ENCODE measurements at regions not wholly inside any gene's neighbourhood (a gene's known extent, or its start where the extent isn't known, plus 50 kb on each side); places are given as distances from the start of the nearest gene placed in this dataset.

- Histone ChIP-seq H2BK120ac (ENCODE audit: low read depth, low read length) (no peak overlapping the region), H3K4ac (ENCODE audit: low read depth, low read length) (no peak overlapping the region), H3K4me3 (ENCODE audit: low read length) (no peak overlapping the region), H3K56ac (ENCODE audit: low read length) (no peak overlapping the region), H2AK5ac (ENCODE audit: low read length) (no peak overlapping the region), H4K5ac (ENCODE audit: low read length) (no peak overlapping the region), H3K36me3 (ENCODE audit: control insufficient read depth, insufficient read depth, low read length) (no peaks in the 10 kb centered on the region), H3K23ac (ENCODE audit: low read length) (no peak overlapping the region), H2BK5ac (ENCODE audit: low read length) (no peak overlapping the region), H4K8ac (ENCODE audit: low read depth, low read length) (no peak overlapping the region), H3K4me2 (ENCODE audit: low read length) (no peak overlapping the region), H3K18ac (ENCODE audit: low read length) (no peak overlapping the region), H3K79me1 (ENCODE audit: low read length) (peaks cover 1% of the 10 kb centered on the region), H3K27ac (ENCODE audit: low read depth, low read length) (no peak overlapping the region), H3K27me3 (ENCODE audit: insufficient read depth, low read length, poor library complexity) (no peaks in the 10 kb centered on the region), H2BK15ac (replicated peaks; ENCODE audit: low read depth) (no peak overlapping the region), H3K9ac (ENCODE audit: low read length) (no peak overlapping the region), H3K4me1 (ENCODE audit: control insufficient read depth, low read depth, low read length) (peaks cover 9% of the 10 kb centered on the region), H3K79me2 (ENCODE audit: control insufficient read depth, insufficient read depth, low read length) (no peaks in the 10 kb centered on the region)
- WGBS (ENCODE audit: extremely low coverage, insufficient coverage, low lambda C conversion rate), result no CpG with 5 or more reads among the region's 6 CpGs
- no peak for DNase-seq
These were observed 250.2 kb upstream of the CIBAR2 start for GRCh38 chr16:85362443-85362842.

- Histone ChIP-seq H2BK120ac (ENCODE audit: low read depth, low read length) (no peak overlapping the region), H3K27ac (ENCODE audit: low read depth, low read length) (no peak overlapping the region)
These were observed 249.7 kb upstream of the GSE1 start for GRCh38 chr16:85363427-85363826.

GRCh38 chr16:85363881-85364280 is 249.2 kb upstream of the GSE1 start:
- H3K79me1 ChIP-seq (ENCODE audit: low read length), result peaks cover 1% of the 10 kb centered on the region

More at GRCh38 chr16:85363427-85363826, 249.7 kb upstream of the GSE1 start:
- H3K9ac ChIP-seq (ENCODE audit: low read length), result no peak overlapping the region
- peaks cover 1% of the 10 kb centered on the region for H3K79me1 ChIP-seq (ENCODE audit: low read length)
- no peak overlapping the region for H2BK15ac ChIP-seq (replicated peaks; ENCODE audit: low read depth)
- no peaks in the 10 kb centered on the region for H3K27me3 ChIP-seq (ENCODE audit: insufficient read depth, low read length, poor library complexity)
- DNase-seq, result no peak
- H3K23ac ChIP-seq (ENCODE audit: low read length), result no peak overlapping the region
- no peak overlapping the region for H2BK5ac ChIP-seq (ENCODE audit: low read length)
- no peak overlapping the region for H3K4ac ChIP-seq (ENCODE audit: low read depth, low read length)
- H4K8ac ChIP-seq (ENCODE audit: low read depth, low read length), result no peak overlapping the region
- no peak overlapping the region for H3K4me3 ChIP-seq (ENCODE audit: low read length)
- H2AK5ac ChIP-seq (ENCODE audit: low read length), result no peak overlapping the region
- H3K36me3 ChIP-seq (ENCODE audit: control insufficient read depth, insufficient read depth, low read length), result no peaks in the 10 kb centered on the region
- no CpG with 5 or more reads among the region's 5 CpGs for WGBS (ENCODE audit: extremely low coverage, insufficient coverage, low lambda C conversion rate)
- H3K56ac ChIP-seq (ENCODE audit: low read length), result no peak overlapping the region
- H3K4me2 ChIP-seq (ENCODE audit: low read length), result no peak overlapping the region
- peaks cover 9% of the 10 kb centered on the region for H3K4me1 ChIP-seq (ENCODE audit: control insufficient read depth, low read depth, low read length)
- no peaks in the 10 kb centered on the region for H3K79me2 ChIP-seq (ENCODE audit: control insufficient read depth, insufficient read depth, low read length)
- H3K18ac ChIP-seq (ENCODE audit: low read length), result no peak overlapping the region
- no peak overlapping the region for H4K5ac ChIP-seq (ENCODE audit: low read length)

GRCh38 chr16:85364323-85365040 is 248.6 kb upstream of the GSE1 start:
- no CpG with 5 or more reads among the region's 21 CpGs for WGBS (ENCODE audit: extremely low coverage, insufficient coverage, low lambda C conversion rate)

More at GRCh38 chr16:85363881-85364280, 249.2 kb upstream of the GSE1 start:
- Histone ChIP-seq H3K4me3 (ENCODE audit: low read length) (no peak overlapping the region), H2BK15ac (replicated peaks; ENCODE audit: low read depth) (no peak overlapping the region), H3K4ac (ENCODE audit: low read depth, low read length) (no peak overlapping the region), H3K79me2 (ENCODE audit: control insufficient read depth, insufficient read depth, low read length) (no peaks in the 10 kb centered on the region), H3K9ac (ENCODE audit: low read length) (no peak overlapping the region), H3K27ac (ENCODE audit: low read depth, low read length) (no peak overlapping the region), H3K18ac (ENCODE audit: low read length) (no peak overlapping the region), H3K36me3 (ENCODE audit: control insufficient read depth, insufficient read depth, low read length) (no peaks in the 10 kb centered on the region), H2BK5ac (ENCODE audit: low read length) (no peak overlapping the region), H2BK120ac (ENCODE audit: low read depth, low read length) (no peak overlapping the region), H3K27me3 (ENCODE audit: insufficient read depth, low read length, poor library complexity) (no peaks in the 10 kb centered on the region), H2AK5ac (ENCODE audit: low read length) (no peak overlapping the region), H3K56ac (ENCODE audit: low read length) (no peak overlapping the region), H4K8ac (ENCODE audit: low read depth, low read length) (no peak overlapping the region), H3K4me2 (ENCODE audit: low read length) (no peak overlapping the region), H4K5ac (ENCODE audit: low read length) (no peak overlapping the region), H3K23ac (ENCODE audit: low read length) (no peak overlapping the region), H3K4me1 (ENCODE audit: control insufficient read depth, low read depth, low read length) (peaks cover 9% of the 10 kb centered on the region)
- no peak for DNase-seq
- no CpG with 5 or more reads among the region's 10 CpGs for WGBS (ENCODE audit: extremely low coverage, insufficient coverage, low lambda C conversion rate)

GRCh38 chr16:85365120-85365519 is 248.0 kb upstream of the GSE1 start:
- Histone ChIP-seq H3K9ac (ENCODE audit: low read length) (no peak overlapping the region), H2AK5ac (ENCODE audit: low read length) (peak overlapping the region; percentile 9)

More at GRCh38 chr16:85364323-85365040, 248.6 kb upstream of the GSE1 start:
- Histone ChIP-seq H2AK5ac (ENCODE audit: low read length) (no peak overlapping the region), H3K4me3 (ENCODE audit: low read length) (no peak overlapping the region), H3K23ac (ENCODE audit: low read length) (no peak overlapping the region), H3K56ac (ENCODE audit: low read length) (no peak overlapping the region), H3K4me2 (ENCODE audit: low read length) (no peak overlapping the region), H4K5ac (ENCODE audit: low read length) (no peak overlapping the region), H3K79me2 (ENCODE audit: control insufficient read depth, insufficient read depth, low read length) (no peaks in the 10 kb centered on the region), H4K8ac (ENCODE audit: low read depth, low read length) (no peak overlapping the region), H3K4ac (ENCODE audit: low read depth, low read length) (no peak overlapping the region), H2BK5ac (ENCODE audit: low read length) (no peak overlapping the region), H3K27me3 (ENCODE audit: insufficient read depth, low read length, poor library complexity) (no peaks in the 10 kb centered on the region), H3K9ac (ENCODE audit: low read length) (no peak overlapping the region), H3K79me1 (ENCODE audit: low read length) (peaks cover 1% of the 10 kb centered on the region), H3K18ac (ENCODE audit: low read length) (no peak overlapping the region), H2BK120ac (ENCODE audit: low read depth, low read length) (no peak overlapping the region), H3K27ac (ENCODE audit: low read depth, low read length) (no peak overlapping the region), H2BK15ac (replicated peaks; ENCODE audit: low read depth) (no peak overlapping the region), H3K4me1 (ENCODE audit: control insufficient read depth, low read depth, low read length) (peaks cover 9% of the 10 kb centered on the region), H3K36me3 (ENCODE audit: control insufficient read depth, insufficient read depth, low read length) (no peaks in the 10 kb centered on the region)
- no peak for DNase-seq

More at GRCh38 chr16:85365120-85365519, 248.0 kb upstream of the GSE1 start:
- H4K8ac ChIP-seq (ENCODE audit: low read depth, low read length), result no peak overlapping the region
- no CpG with 5 or more reads among the region's 11 CpGs for WGBS (ENCODE audit: extremely low coverage, insufficient coverage, low lambda C conversion rate)
- H3K79me2 ChIP-seq (ENCODE audit: control insufficient read depth, insufficient read depth, low read length), result no peaks in the 10 kb centered on the region
- H3K27ac ChIP-seq (ENCODE audit: low read depth, low read length), result no peak overlapping the region
- no peak overlapping the region for H4K5ac ChIP-seq (ENCODE audit: low read length)
- H3K23ac ChIP-seq (ENCODE audit: low read length), result no peak overlapping the region
- no peak overlapping the region for H3K4ac ChIP-seq (ENCODE audit: low read depth, low read length)
- H2BK120ac ChIP-seq (ENCODE audit: low read depth, low read length), result no peak overlapping the region
- no peak overlapping the region for H2BK5ac ChIP-seq (ENCODE audit: low read length)
- no peak for DNase-seq
- H3K36me3 ChIP-seq (ENCODE audit: control insufficient read depth, insufficient read depth, low read length), result no peaks in the 10 kb centered on the region
- H3K27me3 ChIP-seq (ENCODE audit: insufficient read depth, low read length, poor library complexity), result no peaks in the 10 kb centered on the region
- peak overlapping the region; percentile 34 for H3K56ac ChIP-seq (ENCODE audit: low read length)
- peaks cover 1% of the 10 kb centered on the region for H3K79me1 ChIP-seq (ENCODE audit: low read length)
- H3K4me2 ChIP-seq (ENCODE audit: low read length), result no peak overlapping the region
- no peak overlapping the region for H3K18ac ChIP-seq (ENCODE audit: low read length)
- peaks cover 9% of the 10 kb centered on the region for H3K4me1 ChIP-seq (ENCODE audit: control insufficient read depth, low read depth, low read length)
- no peak overlapping the region for H2BK15ac ChIP-seq (replicated peaks; ENCODE audit: low read depth)
- H3K4me3 ChIP-seq (ENCODE audit: low read length), result no peak overlapping the region

All from mesendoderm (in vitro differentiated cells).